Neural cell (in vitro differentiated cells): ENCODE measurements at regions not wholly inside any gene's neighbourhood (a gene's known extent, or its start where the extent isn't known, plus 50 kb on each side); places are given as distances from the start of the nearest gene placed in this dataset.

Experiments
- H2AFZ ChIP-seq: fragments of 200-600, 300-800 bp; sonication (generic), shearing (Covaris generic); 2 replicates; pipeline ENCODE4 v1.6.0; 2014; ENCODE audit warnings: low read depth, mild to moderate bottlenecking, antibody characterized with exemption, low read length, moderate library complexity
- H3F3A ChIP-seq: fragments of 200-600 bp; shearing (Covaris generic); 2 replicates; pipeline ENCODE4 v1.6.1; 2016; ENCODE audit warnings: mild to moderate bottlenecking, moderate library complexity, mixed read lengths, antibody characterized with exemption, low read length; ENCODE audit not compliant: insufficient read depth, poor library complexity, severe bottlenecking
- H3K27ac ChIP-seq: fragments of 200-600, 300-800 bp; sonication (generic), shearing (Covaris generic); 2 replicates; pipeline ENCODE4 v1.5.1; 2014; ENCODE audit warnings: mild to moderate bottlenecking, low read length, moderate library complexity
- H3K27me3 ChIP-seq: fragments of 300-800, 200-600 bp; sonication (generic), shearing (Covaris generic); 2 replicates; pipeline ENCODE4 v1.6.0; 2014; ENCODE audit warnings: mild to moderate bottlenecking, low read depth, low read length, moderate library complexity; ENCODE audit not compliant: insufficient read depth
- H3K36me3 ChIP-seq: fragments of 300-800, 200-600 bp; sonication (generic), shearing (Covaris generic); 2 replicates; pipeline ENCODE4 v1.5.1; 2014; ENCODE audit warnings: mild to moderate bottlenecking, antibody characterized with exemption, low read length, moderate library complexity; ENCODE audit not compliant: insufficient read depth
- H3K4me2 ChIP-seq: fragments of 300-800, 200-600 bp; sonication (generic), shearing (Covaris generic); 2 replicates; pipeline ENCODE4 v1.6.0; 2014; ENCODE audit warnings: mild to moderate bottlenecking, low read length
- H3K4me3 ChIP-seq: fragments of 300-800, 200-600 bp; sonication (generic), shearing (Covaris generic); 2 replicates; pipeline ENCODE4 v1.5.1; 2014; ENCODE audit warnings: mild to moderate bottlenecking, low read length, moderate library complexity
- H3K79me2 ChIP-seq: fragments of 200-600 bp; shearing (Covaris generic); replicated peaks from 2 replicates; pipeline ENCODE4 v1.6.0; 2014; ENCODE audit warnings: mild to moderate bottlenecking, low read length, moderate library complexity; ENCODE audit not compliant: insufficient read depth
- H3K9ac ChIP-seq: fragments of 300-800, 200-600 bp; sonication (generic), shearing (Covaris generic); 2 replicates; pipeline ENCODE4 v1.6.1; 2016; ENCODE audit warnings: mild to moderate bottlenecking, low read length, mixed read lengths
- H3K9me2 ChIP-seq: fragments of 200-600 bp; shearing (Covaris generic); 2 replicates; pipeline ENCODE4 v1.6.1; 2016; ENCODE audit warnings: mild to moderate bottlenecking, low read length, mixed read lengths; ENCODE audit not compliant: insufficient read depth
- H3K9me3 ChIP-seq: fragments of 200-600, 300-800 bp; sonication (generic), shearing (Covaris generic); 2 replicates; pipeline ENCODE4 v1.6.1; 2016; ENCODE audit warnings: mild to moderate bottlenecking, mixed run types, low read length, moderate library complexity, mixed read lengths
- H4K20me1 ChIP-seq: fragments of 200-600 bp; shearing (Covaris generic); 2 replicates; pipeline ENCODE4 v1.6.1; 2016; ENCODE audit warnings: mild to moderate bottlenecking, mixed run types; ENCODE audit not compliant: insufficient read depth
- EP300 ChIP-seq: fragments of 450-650 bp; conservative IDR thresholded peaks from 2 replicates; pipeline ENCODE4 v1.6.1; 2014; ENCODE audit warnings: antibody characterized with exemption, mild to moderate bottlenecking, moderate library complexity; ENCODE audit not compliant: poor library complexity, severe bottlenecking
- EZH2 ChIP-seq: fragments of 200-600, 300-800 bp; shearing (Covaris generic), sonication (generic); IDR thresholded peaks from 2 replicates; pipeline ENCODE4 v1.6.1; 2014; ENCODE audit warnings: antibody characterized with exemption, low read length, borderline replicate concordance, mild to moderate bottlenecking; ENCODE audit not compliant: insufficient read depth, poor library complexity, severe bottlenecking
- MXI1 ChIP-seq: fragments of 450-650 bp; conservative IDR thresholded peaks from 2 replicates; pipeline ENCODE4 v1.6.1; 2014; ENCODE audit warnings: antibody characterized with exemption, mild to moderate bottlenecking; ENCODE audit not compliant: poor library complexity, severe bottlenecking
- POLR2AphosphoS5 ChIP-seq: IDR thresholded peaks from 2 replicates; pipeline ENCODE4 v1.6.1; 2012
- RAD21 ChIP-seq: fragments of 450-650 bp; conservative IDR thresholded peaks from 2 replicates; pipeline ENCODE4 v1.6.1; 2014; ENCODE audit warnings: antibody characterized with exemption, mild to moderate bottlenecking, moderate library complexity
- SMC3 ChIP-seq: fragments of 450-650 bp; conservative IDR thresholded peaks from 2 replicates; pipeline ENCODE4 v1.6.1; 2014; ENCODE audit warnings: antibody characterized with exemption, mild to moderate bottlenecking, moderate library complexity; ENCODE audit not compliant: poor library complexity
- TAF1 ChIP-seq: IDR thresholded peaks from 2 replicates; pipeline ENCODE4 v1.6.1; 2012; ENCODE audit warnings: low read depth
- TF ChIP-seq, protein P1 (sequence below): fragments of 450-650 bp; IDR thresholded peaks from 2 replicates; pipeline ENCODE4 v1.5.1; 2014; ENCODE audit warnings: antibody characterized with exemption, mild to moderate bottlenecking, moderate library complexity; ENCODE audit not compliant: poor library complexity, severe bottlenecking
- TF ChIP-seq, protein P2 (sequence below): IDR thresholded peaks from 2 replicates; pipeline ENCODE4 v1.6.1; 2012; ENCODE audit warnings: borderline replicate concordance

DNA sequence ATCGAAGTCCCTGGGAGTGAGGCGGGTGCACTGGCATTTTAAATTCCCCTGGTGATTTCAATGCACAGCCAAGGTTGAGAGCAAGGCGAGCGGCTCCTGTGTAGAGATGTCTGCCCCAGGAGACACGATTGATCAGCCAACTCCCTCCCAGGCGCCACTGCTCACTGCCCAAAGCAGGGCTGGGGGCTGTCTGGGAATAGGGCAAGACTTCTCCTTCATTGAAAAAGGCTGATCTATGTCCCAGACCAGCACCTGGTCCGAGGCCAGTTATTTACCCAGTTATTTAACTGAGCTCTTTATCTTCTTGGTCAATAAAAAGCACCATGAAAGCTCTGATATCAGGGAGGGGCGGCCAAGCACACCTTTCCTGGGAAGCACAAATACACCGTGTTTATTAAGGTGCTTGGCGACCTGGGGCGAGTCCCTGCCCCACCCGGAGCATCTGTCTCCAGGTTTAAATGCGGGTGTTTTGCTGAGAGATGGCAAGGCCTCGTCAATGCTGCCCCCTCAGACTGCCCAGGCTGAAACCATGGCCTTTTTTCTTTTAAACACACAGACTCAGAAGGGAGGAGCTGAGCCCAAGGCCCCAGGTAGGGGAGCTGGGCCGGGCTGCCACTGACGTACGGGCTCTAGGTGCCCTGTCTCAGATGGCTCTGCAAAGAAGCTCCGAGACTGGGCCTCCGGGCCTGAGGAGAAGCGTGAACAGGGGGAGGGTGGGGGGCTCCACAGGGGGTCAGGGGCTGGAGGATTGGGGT lies 73.9 kb upstream of the HPCAL1 start:
- Histone ChIP-seq H3K27ac (no peak overlapping the region), H3K79me2 (no peaks in the 10 kb centered on the region), H3K9me3 (no peaks in the 10 kb centered on the region), H3F3A (no peaks in the 10 kb centered on the region), H2AFZ (no peak overlapping the region), H3K27me3 (no peaks in the 10 kb centered on the region), H4K20me1 (no peaks in the 10 kb centered on the region), H3K4me2 (no peak overlapping the region), H3K4me3 (no peak overlapping the region), H3K9ac (no peak overlapping the region), H3K9me2 (no peaks in the 10 kb centered on the region), H3K36me3 (no peaks in the 10 kb centered on the region)
- TF ChIP-seq EP300 (no peak), TAF1 (no peak), POLR2AphosphoS5 (no peak), MXI1 (no peak), EZH2 (no peak), SMC3 (no peak), RAD21 (no peak)
- TF ChIP-seq, protein P1, sequence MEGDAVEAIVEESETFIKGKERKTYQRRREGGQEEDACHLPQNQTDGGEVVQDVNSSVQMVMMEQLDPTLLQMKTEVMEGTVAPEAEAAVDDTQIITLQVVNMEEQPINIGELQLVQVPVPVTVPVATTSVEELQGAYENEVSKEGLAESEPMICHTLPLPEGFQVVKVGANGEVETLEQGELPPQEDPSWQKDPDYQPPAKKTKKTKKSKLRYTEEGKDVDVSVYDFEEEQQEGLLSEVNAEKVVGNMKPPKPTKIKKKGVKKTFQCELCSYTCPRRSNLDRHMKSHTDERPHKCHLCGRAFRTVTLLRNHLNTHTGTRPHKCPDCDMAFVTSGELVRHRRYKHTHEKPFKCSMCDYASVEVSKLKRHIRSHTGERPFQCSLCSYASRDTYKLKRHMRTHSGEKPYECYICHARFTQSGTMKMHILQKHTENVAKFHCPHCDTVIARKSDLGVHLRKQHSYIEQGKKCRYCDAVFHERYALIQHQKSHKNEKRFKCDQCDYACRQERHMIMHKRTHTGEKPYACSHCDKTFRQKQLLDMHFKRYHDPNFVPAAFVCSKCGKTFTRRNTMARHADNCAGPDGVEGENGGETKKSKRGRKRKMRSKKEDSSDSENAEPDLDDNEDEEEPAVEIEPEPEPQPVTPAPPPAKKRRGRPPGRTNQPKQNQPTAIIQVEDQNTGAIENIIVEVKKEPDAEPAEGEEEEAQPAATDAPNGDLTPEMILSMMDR = no peak
- TF ChIP-seq, protein P2, sequence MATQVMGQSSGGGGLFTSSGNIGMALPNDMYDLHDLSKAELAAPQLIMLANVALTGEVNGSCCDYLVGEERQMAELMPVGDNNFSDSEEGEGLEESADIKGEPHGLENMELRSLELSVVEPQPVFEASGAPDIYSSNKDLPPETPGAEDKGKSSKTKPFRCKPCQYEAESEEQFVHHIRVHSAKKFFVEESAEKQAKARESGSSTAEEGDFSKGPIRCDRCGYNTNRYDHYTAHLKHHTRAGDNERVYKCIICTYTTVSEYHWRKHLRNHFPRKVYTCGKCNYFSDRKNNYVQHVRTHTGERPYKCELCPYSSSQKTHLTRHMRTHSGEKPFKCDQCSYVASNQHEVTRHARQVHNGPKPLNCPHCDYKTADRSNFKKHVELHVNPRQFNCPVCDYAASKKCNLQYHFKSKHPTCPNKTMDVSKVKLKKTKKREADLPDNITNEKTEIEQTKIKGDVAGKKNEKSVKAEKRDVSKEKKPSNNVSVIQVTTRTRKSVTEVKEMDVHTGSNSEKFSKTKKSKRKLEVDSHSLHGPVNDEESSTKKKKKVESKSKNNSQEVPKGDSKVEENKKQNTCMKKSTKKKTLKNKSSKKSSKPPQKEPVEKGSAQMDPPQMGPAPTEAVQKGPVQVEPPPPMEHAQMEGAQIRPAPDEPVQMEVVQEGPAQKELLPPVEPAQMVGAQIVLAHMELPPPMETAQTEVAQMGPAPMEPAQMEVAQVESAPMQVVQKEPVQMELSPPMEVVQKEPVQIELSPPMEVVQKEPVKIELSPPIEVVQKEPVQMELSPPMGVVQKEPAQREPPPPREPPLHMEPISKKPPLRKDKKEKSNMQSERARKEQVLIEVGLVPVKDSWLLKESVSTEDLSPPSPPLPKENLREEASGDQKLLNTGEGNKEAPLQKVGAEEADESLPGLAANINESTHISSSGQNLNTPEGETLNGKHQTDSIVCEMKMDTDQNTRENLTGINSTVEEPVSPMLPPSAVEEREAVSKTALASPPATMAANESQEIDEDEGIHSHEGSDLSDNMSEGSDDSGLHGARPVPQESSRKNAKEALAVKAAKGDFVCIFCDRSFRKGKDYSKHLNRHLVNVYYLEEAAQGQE = no peak

DNA sequence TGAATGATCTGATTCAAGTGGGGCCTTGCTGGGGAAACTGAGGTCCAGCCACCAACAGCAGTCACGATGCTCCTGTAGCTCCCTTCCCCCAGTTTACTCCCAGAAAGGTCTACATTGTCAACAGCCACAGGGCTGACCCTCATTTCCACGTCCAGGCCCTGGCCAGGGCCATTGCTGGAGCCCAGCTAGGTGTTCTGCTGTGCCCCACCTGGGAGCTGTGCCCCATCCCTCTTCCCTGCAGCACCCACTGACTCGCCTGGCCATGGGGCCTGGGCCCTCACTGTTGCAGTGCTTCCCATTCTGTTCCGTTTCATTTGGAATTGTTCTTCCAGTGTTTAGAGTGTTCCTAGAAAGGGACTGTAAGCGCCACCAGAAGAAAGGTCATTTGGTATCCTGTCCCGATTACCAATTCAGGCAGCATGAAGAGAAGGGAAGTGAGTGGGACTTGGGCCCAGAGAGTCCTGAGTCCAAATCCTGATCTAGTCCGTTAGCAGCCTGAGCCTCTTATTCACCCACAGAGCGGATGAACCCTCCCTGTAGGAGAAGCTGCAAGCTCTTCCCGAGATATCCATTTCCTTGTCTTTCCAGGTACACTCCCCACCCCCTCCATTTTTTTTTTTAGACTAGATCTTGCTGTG lies 73.1 kb upstream of the HPCAL1 start:
- Histone ChIP-seq H3K9ac (no peak overlapping the region), H4K20me1 (no peaks in the 10 kb centered on the region), H3K4me3 (no peak overlapping the region), H3K79me2 (no peaks in the 10 kb centered on the region), H3K36me3 (no peaks in the 10 kb centered on the region), H3K27ac (no peak overlapping the region), H3F3A (no peaks in the 10 kb centered on the region), H3K9me3 (no peaks in the 10 kb centered on the region), H3K9me2 (no peaks in the 10 kb centered on the region), H2AFZ (no peak overlapping the region), H3K4me2 (no peak overlapping the region), H3K27me3 (no peaks in the 10 kb centered on the region)
- TF ChIP-seq, protein P1 = no peak
- TF ChIP-seq POLR2AphosphoS5 (no peak), EP300 (no peak), EZH2 (no peak), RAD21 (no peak), MXI1 (no peak), TAF1 (no peak), SMC3 (no peak)
- TF ChIP-seq, protein P2 = no peak
